Tibial artery (tissue), 4 donors: ENCODE measurements at regions not wholly inside any gene's neighbourhood (a gene's known extent, or its start where the extent isn't known, plus 50 kb on each side); places are given as distances from the start of the nearest gene placed in this dataset.

ENCODE experiments used
- DNase-seq, 2 donors: peaks; one replicate each; pipeline ENCODE4 v3.0.0-alpha.2; 2019
- H3K27ac ChIP-seq, 2 donors: fragments of 200-600 bp; sonication (generic) in 1 of 2; 1 replicate in 1 of 2; 2 replicates in 1 of 2; pipeline ENCODE4 v1.5.1; 2018 to 2019; ENCODE audit warnings: mild to moderate bottlenecking in 1 of 2
- H3K27me3 ChIP-seq, 2 donors: fragments of 200-600 bp; sonication (generic) in 1 of 2; one replicate each; pipeline versions ENCODE4 v1.5.1 to v1.6.0; 2016 to 2019
- H3K36me3 ChIP-seq, 3 donors: fragments of 200-600 bp; sonication (generic) in 2 of 3; one replicate each; pipeline ENCODE4 v1.5.1; 2016 to 2019; ENCODE audit warnings: mild to moderate bottlenecking in 2 of 3
- H3K4me1 ChIP-seq, 4 donors: fragments of 200-600 bp; sonication (generic) in 2 of 4; 1 replicate in 3 of 4; 2 replicates in 1 of 4; pipeline ENCODE4 v1.5.1; 2016 to 2019
- H3K4me3 ChIP-seq, 2 donors: fragments of 200-600 bp; sonication (generic) in 1 of 2; 1 replicate in 1 of 2; 2 replicates in 1 of 2; pipeline ENCODE4 v1.5.1; 2018 to 2019; ENCODE audit warnings: mild to moderate bottlenecking in 2 of 2
- H3K9me3 ChIP-seq, 3 donors: fragments of 200-600 bp; sonication (generic) in 1 of 3; one replicate each; pipeline ENCODE4 v1.5.1; 2016 to 2019
- intact Hi-C: fragments of 100-400 bp; cut with DNase I; formaldehyde crosslinking; loops from one replicate; pipeline ENCODE4 v1.15.0; 2023; ENCODE audit warnings: low total_unique reads
- TF ChIP-seq, protein P1 (sequence below), 2 experiments: fragments of 200-600 bp in 1 of 2; fragments of 450-650 bp in 1 of 2; IDR thresholded peaks; one replicate each; pipeline ENCODE4 v1.5.1; 2017 to 2019; ENCODE audit warnings: antibody characterized with exemption in 2 of 2, mild to moderate bottlenecking in 1 of 2, moderate library complexity in 1 of 2

DNA sequence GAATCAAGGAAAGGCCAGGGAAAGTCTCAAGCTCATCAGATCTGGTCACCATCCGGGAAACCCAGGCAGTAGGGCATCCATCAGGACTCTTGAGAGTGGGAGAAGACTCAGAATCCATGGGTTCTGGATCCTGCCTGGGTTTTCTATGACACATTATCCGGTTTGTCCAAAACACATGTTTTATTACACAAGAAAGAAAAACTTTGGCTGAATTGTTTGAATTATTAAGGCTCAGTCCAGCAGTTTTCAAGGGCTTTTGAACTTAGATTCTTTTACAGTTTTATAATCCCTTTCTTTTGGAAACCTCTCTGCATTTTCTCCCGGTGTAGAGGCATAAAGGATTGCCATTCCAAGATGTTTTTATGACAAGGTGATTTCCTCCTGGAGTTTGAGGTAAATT, 528.5 kb upstream of the MGMT start:
- intact Hi-C loops = no loop called here
- TF ChIP-seq, protein P1, sequence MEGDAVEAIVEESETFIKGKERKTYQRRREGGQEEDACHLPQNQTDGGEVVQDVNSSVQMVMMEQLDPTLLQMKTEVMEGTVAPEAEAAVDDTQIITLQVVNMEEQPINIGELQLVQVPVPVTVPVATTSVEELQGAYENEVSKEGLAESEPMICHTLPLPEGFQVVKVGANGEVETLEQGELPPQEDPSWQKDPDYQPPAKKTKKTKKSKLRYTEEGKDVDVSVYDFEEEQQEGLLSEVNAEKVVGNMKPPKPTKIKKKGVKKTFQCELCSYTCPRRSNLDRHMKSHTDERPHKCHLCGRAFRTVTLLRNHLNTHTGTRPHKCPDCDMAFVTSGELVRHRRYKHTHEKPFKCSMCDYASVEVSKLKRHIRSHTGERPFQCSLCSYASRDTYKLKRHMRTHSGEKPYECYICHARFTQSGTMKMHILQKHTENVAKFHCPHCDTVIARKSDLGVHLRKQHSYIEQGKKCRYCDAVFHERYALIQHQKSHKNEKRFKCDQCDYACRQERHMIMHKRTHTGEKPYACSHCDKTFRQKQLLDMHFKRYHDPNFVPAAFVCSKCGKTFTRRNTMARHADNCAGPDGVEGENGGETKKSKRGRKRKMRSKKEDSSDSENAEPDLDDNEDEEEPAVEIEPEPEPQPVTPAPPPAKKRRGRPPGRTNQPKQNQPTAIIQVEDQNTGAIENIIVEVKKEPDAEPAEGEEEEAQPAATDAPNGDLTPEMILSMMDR (IDR thresholded peaks at IDR 0.05) = no peak
- no peak for DNase-seq
- Histone ChIP-seq H3K4me1 (no peaks in the 10 kb centered on the region), H3K27me3 (no peaks in the 10 kb centered on the region), H3K27ac (no peak overlapping the region), H3K4me3 (no peak overlapping the region), H3K9me3 (no peaks in the 10 kb centered on the region), H3K36me3 (no peaks in the 10 kb centered on the region)

DNA sequence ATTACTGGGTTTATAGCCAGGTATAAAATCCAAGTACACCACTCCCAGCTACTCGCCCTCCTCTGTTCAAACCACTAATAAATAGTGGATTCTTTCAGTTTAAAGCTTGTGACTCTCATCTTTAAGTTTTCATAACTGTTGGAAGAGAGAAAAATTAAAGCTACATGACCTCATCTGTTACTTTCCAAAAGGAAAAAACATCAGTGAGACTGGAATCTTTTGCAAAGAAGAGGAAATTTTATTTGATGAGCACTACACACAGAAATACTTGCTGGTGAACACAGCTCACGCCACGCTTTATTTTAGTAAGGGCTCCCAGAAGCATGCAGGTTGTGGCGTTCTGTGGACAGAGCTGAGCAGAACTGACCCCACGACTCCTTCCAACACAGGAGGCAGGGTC, 527.0 kb upstream of the MGMT start:
- intact Hi-C loops = no loop called here
- H3K36me3 ChIP-seq = no peaks in the 10 kb centered on the region
- no peak for DNase-seq

DNA sequence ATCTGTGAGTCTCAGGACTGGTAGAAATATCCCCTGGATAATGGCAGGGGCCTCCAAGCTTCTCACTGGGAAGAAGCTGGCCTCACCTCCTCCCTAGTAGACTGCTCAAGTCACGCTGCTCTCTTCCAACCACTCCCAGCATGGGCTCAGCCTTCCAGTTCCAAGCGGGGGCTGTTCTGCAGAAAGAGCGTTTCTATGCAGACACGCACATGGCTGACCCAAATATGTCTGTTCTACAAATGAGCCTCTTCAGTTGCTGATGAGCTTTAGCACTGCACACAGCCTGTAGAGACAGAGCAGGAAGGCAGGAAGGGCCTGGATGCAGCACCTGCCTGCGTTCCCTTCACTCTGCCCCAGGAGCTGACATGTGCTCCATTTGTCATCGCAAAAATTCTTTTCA, 523.9 kb upstream of the MGMT start:
- intact Hi-C loops = no loop called here
- Histone ChIP-seq H3K4me3 (no peak overlapping the region), H3K9me3 (no peaks in the 10 kb centered on the region), H3K27me3 (no peaks in the 10 kb centered on the region), H3K36me3 (no peaks in the 10 kb centered on the region), H3K27ac (no peak overlapping the region), H3K4me1 (no peaks in the 10 kb centered on the region)
- TF ChIP-seq, protein P1 (IDR thresholded peaks at IDR 0.05) = no peak
- DNase-seq = no peak

More for the DNA sequence above, 527.0 kb upstream of the MGMT start:
- H3K4me3 ChIP-seq = no peak overlapping the region
- no peak overlapping the region for H3K27ac ChIP-seq
- H3K4me1 ChIP-seq = no peaks in the 10 kb centered on the region
- no peaks in the 10 kb centered on the region for H3K9me3 ChIP-seq
- TF ChIP-seq, protein P1 (IDR thresholded peaks at IDR 0.05) = no peak
- H3K27me3 ChIP-seq = no peaks in the 10 kb centered on the region

DNA sequence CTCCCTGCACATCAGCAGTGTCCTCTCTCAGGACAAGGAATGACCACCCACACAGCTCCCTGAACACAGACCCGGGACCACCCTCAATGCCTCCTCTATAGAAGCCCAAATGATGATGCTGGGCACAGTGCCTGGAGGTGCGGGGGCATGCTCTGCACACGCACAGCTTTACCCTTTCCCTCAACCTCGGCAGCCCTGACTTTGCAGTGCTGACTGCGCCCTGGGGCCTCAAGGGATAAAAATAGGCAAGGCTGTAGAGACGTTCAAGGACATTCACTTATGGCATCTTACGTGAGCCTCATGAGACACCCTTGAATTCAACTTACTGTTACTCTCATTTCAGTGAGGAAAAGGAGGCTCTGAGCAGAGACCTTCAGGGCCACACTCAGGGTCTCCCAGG, 521.6 kb upstream of the MGMT start:
- H3K27ac ChIP-seq = no peak overlapping the region
- H3K27me3 ChIP-seq = no peaks in the 10 kb centered on the region
- intact Hi-C loops = no loop called here
- no peaks in the 10 kb centered on the region for H3K36me3 ChIP-seq
- no peaks in the 10 kb centered on the region for H3K4me1 ChIP-seq
- TF ChIP-seq, protein P1 (IDR thresholded peaks at IDR 0.05) = no peak
- no peak overlapping the region for H3K4me3 ChIP-seq
- peak in 1 of 2 donors; percentile 35 for DNase-seq
- no peaks in the 10 kb centered on the region for H3K9me3 ChIP-seq

DNA sequence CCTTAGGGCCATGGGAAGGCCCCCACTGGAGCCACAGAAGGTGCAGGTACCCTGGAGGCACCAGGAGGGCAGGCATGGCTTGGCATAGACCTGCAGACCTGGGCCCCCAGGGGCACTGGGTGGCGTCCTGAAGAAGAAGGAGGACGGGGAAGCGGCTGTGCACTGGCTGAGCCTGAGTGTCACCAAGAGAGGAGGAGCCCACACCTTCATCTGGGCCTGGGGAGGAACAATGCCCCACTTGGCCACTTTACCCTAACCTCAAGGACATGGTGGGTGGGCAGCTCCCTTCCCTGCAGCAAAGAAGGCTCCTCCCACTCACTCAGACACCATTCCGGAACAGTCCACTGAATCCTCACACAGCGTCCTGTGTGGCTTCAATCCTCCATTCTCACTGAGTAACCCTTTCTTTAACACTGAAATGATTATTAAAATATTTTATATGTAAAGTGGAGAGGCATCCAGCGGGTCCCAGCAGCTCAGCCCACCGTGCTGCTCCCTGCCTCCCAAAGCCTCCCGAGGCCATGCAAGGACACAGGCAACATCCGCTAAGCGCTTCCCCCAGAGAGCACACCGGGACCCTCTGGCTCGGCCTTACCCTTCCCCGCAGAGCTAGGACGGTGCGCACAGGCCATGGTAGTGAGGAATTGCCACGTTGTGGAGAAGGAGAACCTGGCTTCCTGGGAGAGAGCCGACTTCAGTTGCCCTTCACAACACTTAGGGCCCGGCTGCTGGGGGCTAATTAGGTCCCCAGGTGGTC, 516.7 kb upstream of the MGMT start:
- H3K27me3 ChIP-seq = no peaks in the 10 kb centered on the region
- no peaks in the 10 kb centered on the region for H3K36me3 ChIP-seq
- H3K4me3 ChIP-seq = no peak overlapping the region
- no peaks in the 10 kb centered on the region for H3K9me3 ChIP-seq
- no peaks in the 10 kb centered on the region for H3K4me1 ChIP-seq
- no peak for DNase-seq
- H3K27ac ChIP-seq = no peak overlapping the region
- intact Hi-C loops = no loop called here
- TF ChIP-seq, protein P1 (IDR thresholded peaks at IDR 0.05) = no peak

DNA sequence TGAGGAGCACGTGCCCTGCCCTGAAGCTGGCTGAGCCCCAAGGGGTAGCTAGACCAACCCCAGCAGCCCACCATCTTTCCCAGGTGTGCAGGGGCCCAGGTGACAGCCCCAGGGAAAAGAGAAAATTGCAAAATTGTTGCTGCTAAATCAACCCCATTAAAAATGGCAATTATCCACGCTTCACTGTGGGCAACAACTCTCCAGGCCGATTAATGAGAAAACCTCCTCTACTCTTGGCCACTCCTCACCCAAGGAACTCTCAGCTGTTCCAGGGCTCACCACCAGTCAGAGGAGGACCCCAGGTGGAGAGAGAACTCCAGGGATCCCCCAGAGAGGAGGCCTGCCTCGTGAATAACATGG, 516.1 kb upstream of the MGMT start:
- no peak overlapping the region for H3K27ac ChIP-seq
- intact Hi-C loops = no loop called here
- no peak overlapping the region for H3K4me3 ChIP-seq
- H3K36me3 ChIP-seq = no peaks in the 10 kb centered on the region
- no peaks in the 10 kb centered on the region for H3K27me3 ChIP-seq
- H3K9me3 ChIP-seq = no peaks in the 10 kb centered on the region
- no peaks in the 10 kb centered on the region for H3K4me1 ChIP-seq
- TF ChIP-seq, protein P1 (IDR thresholded peaks at IDR 0.05) = no peak
- no peak for DNase-seq
